H9 (cell line): ENCODE measurements at regions not wholly inside any gene's neighbourhood (a gene's known extent, or its start where the extent isn't known, plus 50 kb on each side); places are given as distances from the start of the nearest gene placed in this dataset.

Experiments
- DNase-seq: peaks from one replicate; pipeline ENCODE4 v3.0.0-alpha.2; 2017
- H2AFZ ChIP-seq: one replicate; pipeline ENCODE4 v1.6.1; 2013; ENCODE audit warnings: mild to moderate bottlenecking, low read length, control low read depth, moderate library complexity
- H2AK5ac ChIP-seq: 2 replicates; pipeline ENCODE4 v1.6.1; 2013; ENCODE audit warnings: low read length, control low read depth, mixed read lengths; ENCODE audit not compliant: insufficient read length
- H2BK120ac ChIP-seq: one replicate; pipeline ENCODE4 v1.6.1; 2013; ENCODE audit warnings: low read depth, mild to moderate bottlenecking, low read length, control low read depth, inconsistent platforms; ENCODE audit not compliant: poor library complexity, severe bottlenecking
- H2BK12ac ChIP-seq: 2 replicates; pipeline ENCODE4 v1.6.1; 2013; ENCODE audit warnings: low read length, control low read depth, mixed read lengths, low read depth; ENCODE audit not compliant: insufficient read length
- H2BK15ac ChIP-seq: 2 replicates; pipeline ENCODE4 v1.6.1; 2013; ENCODE audit warnings: low read depth, low read length, control low read depth
- H2BK20ac ChIP-seq: one replicate; pipeline ENCODE4 v1.6.1; 2013; ENCODE audit warnings: low read depth, mild to moderate bottlenecking, low read length, control low read depth, inconsistent platforms; ENCODE audit not compliant: poor library complexity, severe bottlenecking
- H2BK5ac ChIP-seq: 2 replicates; pipeline ENCODE4 v1.6.1; 2013; ENCODE audit warnings: low read length, control low read depth, mixed read lengths; ENCODE audit not compliant: insufficient read length
- H3K14ac ChIP-seq: 2 replicates; pipeline ENCODE4 v1.6.1; 2013; ENCODE audit warnings: low read length, control low read depth; ENCODE audit not compliant: insufficient read depth
- H3K18ac ChIP-seq: 2 replicates; pipeline ENCODE4 v1.6.1; 2013; ENCODE audit warnings: low read depth, mild to moderate bottlenecking, mixed read lengths, low read length, control low read depth; ENCODE audit not compliant: insufficient read length
- H3K23ac ChIP-seq: 2 replicates; pipeline ENCODE4 v1.6.1; 2013; ENCODE audit warnings: low read length, control low read depth, mixed read lengths, low read depth; ENCODE audit not compliant: insufficient read length
- H3K23me2 ChIP-seq: 2 replicates; pipeline ENCODE4 v1.6.1; 2013; ENCODE audit warnings: low read depth, mild to moderate bottlenecking, mixed read lengths, low read length, control low read depth; ENCODE audit not compliant: insufficient read length, poor library complexity, severe bottlenecking
- H3K27ac ChIP-seq: 2 replicates; pipeline ENCODE4 v1.5.1; 2013; ENCODE audit warnings: low read length, control low read depth, mixed read lengths, low read depth; ENCODE audit not compliant: insufficient read length
- H3K27me3 ChIP-seq: 2 replicates; pipeline ENCODE4 v1.6.1; 2013; ENCODE audit warnings: low read length, control low read depth, inconsistent platforms; ENCODE audit not compliant: insufficient read depth
- H3K4ac ChIP-seq: 2 replicates; pipeline ENCODE4 v1.6.1; 2013; ENCODE audit warnings: low read depth, mild to moderate bottlenecking, control low read depth, inconsistent platforms, low read length, moderate library complexity
- H3K4me1 ChIP-seq: 2 replicates; pipeline ENCODE4 v1.6.1; 2013; ENCODE audit warnings: low read length, control low read depth, inconsistent platforms; ENCODE audit not compliant: insufficient read depth
- H3K4me2 ChIP-seq: 2 replicates; pipeline ENCODE4 v1.6.1; 2013; ENCODE audit warnings: low read length, control low read depth, mixed read lengths; ENCODE audit not compliant: insufficient read length, insufficient read depth
- H3K56ac ChIP-seq: 2 replicates; pipeline ENCODE4 v1.6.1; 2013; ENCODE audit warnings: low read depth, mild to moderate bottlenecking, mixed read lengths, low read length, control low read depth; ENCODE audit not compliant: insufficient read length
- H3K79me1 ChIP-seq: 2 replicates; pipeline ENCODE4 v1.6.1; 2013; ENCODE audit warnings: low read depth, mild to moderate bottlenecking, moderate library complexity, low read length, control low read depth, inconsistent platforms; ENCODE audit not compliant: insufficient read depth, poor library complexity, severe bottlenecking
- H3K79me2 ChIP-seq: 2 replicates; pipeline ENCODE4 v1.6.1; 2013; ENCODE audit warnings: low read length, control low read depth, inconsistent platforms; ENCODE audit not compliant: insufficient read depth
- H3K9ac ChIP-seq: 2 replicates; pipeline ENCODE4 v1.6.1; 2013; ENCODE audit warnings: low read length, control low read depth, mixed read lengths; ENCODE audit not compliant: insufficient read length; ENCODE audit errors: extremely low read depth
- H3K9me3 ChIP-seq: one replicate; pipeline ENCODE4 v1.6.1; 2013; ENCODE audit warnings: low read depth, low read length, inconsistent platforms; ENCODE audit not compliant: control insufficient read depth
- H3T11ph ChIP-seq: one replicate; pipeline ENCODE4 v1.6.1; 2013; ENCODE audit warnings: mild to moderate bottlenecking, low read length, control low read depth, inconsistent platforms
- H4K20me1 ChIP-seq: one replicate; pipeline ENCODE4 v1.6.1; 2013; ENCODE audit not compliant: control insufficient read depth, insufficient read length, insufficient read depth
- H4K5ac ChIP-seq: 2 replicates; pipeline ENCODE4 v1.6.1; 2013; ENCODE audit warnings: low read depth, mild to moderate bottlenecking, mixed read lengths, low read length, control low read depth; ENCODE audit not compliant: insufficient read length
- H4K8ac ChIP-seq: replicated peaks from 2 replicates; pipeline ENCODE4 v1.6.1; 2013; ENCODE audit warnings: low read length, control low read depth, mixed read lengths, low read depth; ENCODE audit not compliant: insufficient read length
- H4K91ac ChIP-seq: 2 replicates; pipeline ENCODE4 v1.6.1; 2013; ENCODE audit warnings: low read depth, mild to moderate bottlenecking, moderate library complexity, mixed read lengths, low read length, control low read depth; ENCODE audit not compliant: insufficient read length
- H3K27ac Mint-ChIP-seq, 3 experiments: 2 replicates in 2 of 3; 3 replicates in 1 of 3; pipeline ENCODE4 v1.8.0; 2020 to 2021; ENCODE audit warnings: mixed read lengths in 3 of 3, mild to moderate bottlenecking in 1 of 3, moderate library complexity in 1 of 3
- H3K27me3 Mint-ChIP-seq: 2 replicates; pipeline ENCODE4 v1.8.0; 2021; ENCODE audit warnings: low read depth, mild to moderate bottlenecking, moderate library complexity, mixed read lengths
- H3K36me3 Mint-ChIP-seq, 3 experiments: 2 replicates in 2 of 3; 3 replicates in 1 of 3; pipeline ENCODE4 v1.8.0; 2020 to 2021; ENCODE audit warnings: low read depth in 3 of 3, mixed read lengths in 3 of 3; ENCODE audit not compliant: insufficient read depth in 1 of 3
- H3K4me1 Mint-ChIP-seq, 2 experiments: 2 replicates each; pipeline ENCODE4 v1.8.0; 2020; ENCODE audit warnings: mixed read lengths in 2 of 2
- H3K4me3 Mint-ChIP-seq, 2 experiments: 2 replicates in 1 of 2; 3 replicates in 1 of 2; pipeline ENCODE4 v1.8.0; 2020 to 2021; ENCODE audit warnings: mild to moderate bottlenecking in 2 of 2, mixed read lengths in 2 of 2, moderate library complexity in 1 of 2
- H3K9me3 Mint-ChIP-seq, 2 experiments: 2 replicates in 1 of 2; 3 replicates in 1 of 2; pipeline ENCODE4 v1.8.0; 2020; ENCODE audit warnings: mild to moderate bottlenecking in 2 of 2, mixed read lengths in 2 of 2, moderate library complexity in 1 of 2
- WGBS: extraction: QIAGEN DNeasy Blood & Tissue Kit; methylation state at CpG from one replicate; pipeline ENCODE4 v1.1.7; 2013; ENCODE audit warnings: missing lambda C conversion rate, low lambda C conversion rate, mixed read lengths; ENCODE audit not compliant: insufficient read length; ENCODE audit errors: extremely low coverage; 5-methylcytosine and 5-hydroxymethylcytosine counted together
- TF ChIP-seq, protein P1 (sequence below): fragments of 200-600 bp; sonication (generic); conservative IDR thresholded peaks from 3 replicates; pipeline ENCODE4 v1.8.0; 2021; ENCODE audit warnings: antibody characterized with exemption, mild to moderate bottlenecking

- no peaks in the 10 kb centered on the region for H3K4me1 Mint-ChIP-seq
- no peak overlapping the region for H3K4me3 Mint-ChIP-seq
- H3K18ac ChIP-seq = no peak overlapping the region
- H3T11ph ChIP-seq = no peak overlapping the region
- no peak overlapping the region for H4K91ac ChIP-seq
- peaks cover 4 to 10% of the 10 kb centered on the region in 2 experiments; a peak in 4 of 5 replicates for H3K9me3 Mint-ChIP-seq
- H3K79me1 ChIP-seq = no peaks in the 10 kb centered on the region
- no peak overlapping the region for H3K27ac Mint-ChIP-seq
- no peaks in the 10 kb centered on the region for H3K23me2 ChIP-seq
- no peak overlapping the region for H2AFZ ChIP-seq
- H3K23ac ChIP-seq = no peak overlapping the region
- H4K5ac ChIP-seq = no peak overlapping the region
- no peak overlapping the region for H3K4me2 ChIP-seq
- H3K79me2 ChIP-seq = no peaks in the 10 kb centered on the region
- no peak overlapping the region for H2BK5ac ChIP-seq
- H2BK12ac ChIP-seq = no peak overlapping the region
- no peak overlapping the region for H3K9ac ChIP-seq
- TF ChIP-seq, protein P1, sequence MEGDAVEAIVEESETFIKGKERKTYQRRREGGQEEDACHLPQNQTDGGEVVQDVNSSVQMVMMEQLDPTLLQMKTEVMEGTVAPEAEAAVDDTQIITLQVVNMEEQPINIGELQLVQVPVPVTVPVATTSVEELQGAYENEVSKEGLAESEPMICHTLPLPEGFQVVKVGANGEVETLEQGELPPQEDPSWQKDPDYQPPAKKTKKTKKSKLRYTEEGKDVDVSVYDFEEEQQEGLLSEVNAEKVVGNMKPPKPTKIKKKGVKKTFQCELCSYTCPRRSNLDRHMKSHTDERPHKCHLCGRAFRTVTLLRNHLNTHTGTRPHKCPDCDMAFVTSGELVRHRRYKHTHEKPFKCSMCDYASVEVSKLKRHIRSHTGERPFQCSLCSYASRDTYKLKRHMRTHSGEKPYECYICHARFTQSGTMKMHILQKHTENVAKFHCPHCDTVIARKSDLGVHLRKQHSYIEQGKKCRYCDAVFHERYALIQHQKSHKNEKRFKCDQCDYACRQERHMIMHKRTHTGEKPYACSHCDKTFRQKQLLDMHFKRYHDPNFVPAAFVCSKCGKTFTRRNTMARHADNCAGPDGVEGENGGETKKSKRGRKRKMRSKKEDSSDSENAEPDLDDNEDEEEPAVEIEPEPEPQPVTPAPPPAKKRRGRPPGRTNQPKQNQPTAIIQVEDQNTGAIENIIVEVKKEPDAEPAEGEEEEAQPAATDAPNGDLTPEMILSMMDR = no peak
- no peaks in the 10 kb centered on the region for H3K27me3 Mint-ChIP-seq
- H3K4me1 ChIP-seq = no peaks in the 10 kb centered on the region
- no peak overlapping the region for H2AK5ac ChIP-seq
- H3K14ac ChIP-seq = no peak overlapping the region
- no peak overlapping the region for H3K56ac ChIP-seq
- H2BK15ac ChIP-seq = no peak overlapping the region
- no peaks in the 10 kb centered on the region for H4K20me1 ChIP-seq
- H3K27me3 ChIP-seq = no peaks in the 10 kb centered on the region
- no peak for DNase-seq
- no peak overlapping the region for H4K8ac ChIP-seq
- H3K9me3 ChIP-seq = no peaks in the 10 kb centered on the region
- H3K27ac ChIP-seq = no peak overlapping the region
- no peak overlapping the region for H2BK120ac ChIP-seq
- H3K36me3 Mint-ChIP-seq = peaks cover 0 to 7% (median 5%) of the 10 kb centered on the region in 3 experiments; a peak in 5 of 7 replicates
- H2BK20ac ChIP-seq = no peak overlapping the region
- no peak overlapping the region for H3K4ac ChIP-seq
- no CpG with 5 or more reads among the region's 2 CpGs for WGBS
Observed at GRCh38 chr5:164763206-164763605, 1257.8 kb downstream of the MAT2B start.
